Erythroblast (primary cell): ENCODE measurements at regions not wholly inside any gene's neighbourhood (a gene's known extent, or its start where the extent isn't known, plus 50 kb on each side); places are given as distances from the start of the nearest gene placed in this dataset.

Experiments used
- GATA1 ChIP-seq: IDR thresholded peaks from 2 replicates; pipeline ENCODE4 v1.6.1; 2011; ENCODE audit warnings: low read depth, mild to moderate bottlenecking, control low read depth, low read length, moderate library complexity
- POLR2A ChIP-seq: IDR thresholded peaks from 2 replicates; pipeline ENCODE4 v1.6.1; 2011; ENCODE audit warnings: mild to moderate bottlenecking, low read length

GRCh38 chr12:61610143-61610542 is 650.1 kb upstream of the USP15 start:
- TF ChIP-seq POLR2A (no peak), GATA1 (no peak)
